Osteoblast (primary cell): ENCODE measurements at regions not wholly inside any gene's neighbourhood (a gene's known extent, or its start where the extent isn't known, plus 50 kb on each side); places are given as distances from the start of the nearest gene placed in this dataset.

Experiments
- DNase-seq: peaks from one replicate; pipeline ENCODE4 v3.0.0; 2011; ENCODE audit warnings: low spot score, mixed read lengths; ENCODE audit not compliant: insufficient read length; ENCODE audit errors: missing footprints
- H2AFZ ChIP-seq: 2 replicates; pipeline ENCODE4 v1.6.0; 2011; ENCODE audit warnings: mild to moderate bottlenecking, low read length
- H3K27ac ChIP-seq: 2 replicates; pipeline ENCODE4 v1.5.1; 2011; ENCODE audit warnings: mild to moderate bottlenecking, low read depth, low read length, moderate library complexity
- H3K27me3 ChIP-seq: 2 replicates; pipeline ENCODE4 v1.6.0; 2012; ENCODE audit warnings: mild to moderate bottlenecking, control low read depth, inconsistent platforms, low read length, moderate library complexity; ENCODE audit not compliant: insufficient read depth
- H3K36me3 ChIP-seq: 2 replicates; pipeline ENCODE4 v1.5.1; 2011; ENCODE audit warnings: mild to moderate bottlenecking, low read length, control low read depth, moderate library complexity; ENCODE audit not compliant: insufficient read depth
- H3K4me1 ChIP-seq: 2 replicates; pipeline ENCODE4 v1.5.1; 2011; ENCODE audit warnings: mild to moderate bottlenecking, low read length, control low read depth, moderate library complexity; ENCODE audit not compliant: insufficient read depth
- H3K4me2 ChIP-seq: 2 replicates; pipeline ENCODE4 v1.6.0; 2011; ENCODE audit warnings: mild to moderate bottlenecking, low read length; ENCODE audit not compliant: insufficient read depth
- H3K4me3 ChIP-seq: fragments of 200-600 bp; sonication (generic); 3 replicates; pipeline ENCODE4 v1.5.1; 2012; ENCODE audit warnings: mild to moderate bottlenecking, low read length, inconsistent platforms; ENCODE audit not compliant: insufficient read depth
- H3K79me2 ChIP-seq: 2 replicates; pipeline ENCODE4 v1.6.0; 2012; ENCODE audit warnings: mild to moderate bottlenecking, low read length, control low read depth, inconsistent platforms; ENCODE audit not compliant: insufficient read depth
- H3K9me3 ChIP-seq: 2 replicates; pipeline ENCODE4 v1.5.1; 2011; ENCODE audit warnings: low read depth, low read length, control low read depth
- H4K20me1 ChIP-seq: 2 replicates; pipeline ENCODE4 v1.6.0; 2012; ENCODE audit warnings: mild to moderate bottlenecking, low read length, control low read depth; ENCODE audit not compliant: insufficient read depth
- CTCF ChIP-seq: IDR thresholded peaks from 2 replicates; pipeline ENCODE4 v1.5.1; 2011; ENCODE audit warnings: mild to moderate bottlenecking, low read depth, low read length, moderate library complexity; ENCODE audit errors: extremely low read depth

- no peaks in the 10 kb centered on the region for H3K36me3 ChIP-seq
- no peak for DNase-seq
- H3K27ac ChIP-seq: no peak overlapping the region
- no peaks in the 10 kb centered on the region for H4K20me1 ChIP-seq
- H3K4me2 ChIP-seq: no peak overlapping the region
- H3K4me3 ChIP-seq: no peak overlapping the region
- no peaks in the 10 kb centered on the region for H3K79me2 ChIP-seq
- TF ChIP-seq CTCF: no peak
- H3K4me1 ChIP-seq: no peaks in the 10 kb centered on the region
- H3K27me3 ChIP-seq: no peaks in the 10 kb centered on the region
- no peak overlapping the region for H2AFZ ChIP-seq
- H3K9me3 ChIP-seq: no peaks in the 10 kb centered on the region
Observed at GRCh38 chr5:15326471-15326870, 173.5 kb upstream of the FBXL7 start.

GRCh38 chr5:15322421-15322820 is 177.6 kb upstream of the FBXL7 start:
- Histone ChIP-seq H4K20me1 (no peaks in the 10 kb centered on the region), H3K9me3 (no peaks in the 10 kb centered on the region), H3K27ac (no peak overlapping the region), H3K4me1 (no peaks in the 10 kb centered on the region), H3K36me3 (no peaks in the 10 kb centered on the region), H2AFZ (no peak overlapping the region), H3K27me3 (no peaks in the 10 kb centered on the region), H3K4me2 (no peak overlapping the region), H3K79me2 (no peaks in the 10 kb centered on the region), H3K4me3 (no peak overlapping the region)
- no peak for DNase-seq
- TF ChIP-seq CTCF: no peak

- Histone ChIP-seq H3K9me3 (no peaks in the 10 kb centered on the region), H3K27ac (no peak overlapping the region), H3K4me3 (no peak overlapping the region), H3K4me2 (no peak overlapping the region), H3K79me2 (no peaks in the 10 kb centered on the region), H3K4me1 (no peaks in the 10 kb centered on the region), H4K20me1 (no peaks in the 10 kb centered on the region), H3K36me3 (no peaks in the 10 kb centered on the region), H3K27me3 (no peaks in the 10 kb centered on the region), H2AFZ (no peak overlapping the region)
- no peak for DNase-seq
- TF ChIP-seq CTCF: no peak
Observed at GRCh38 chr5:15321776-15322175, 178.2 kb upstream of the FBXL7 start.

- Histone ChIP-seq H4K20me1 (no peaks in the 10 kb centered on the region), H3K4me2 (no peak overlapping the region), H3K9me3 (no peaks in the 10 kb centered on the region), H3K79me2 (no peaks in the 10 kb centered on the region), H3K36me3 (no peaks in the 10 kb centered on the region), H3K4me3 (no peak overlapping the region), H3K4me1 (no peaks in the 10 kb centered on the region), H3K27ac (no peak overlapping the region), H3K27me3 (no peaks in the 10 kb centered on the region), H2AFZ (no peak overlapping the region)
- no peak for DNase-seq
- TF ChIP-seq CTCF: no peak
Observed at GRCh38 chr5:15320871-15321270, 179.1 kb upstream of the FBXL7 start.
